Heart left ventricle (tissue), 13 donors: ENCODE measurements at regions not wholly inside any gene's neighbourhood (a gene's known extent, or its start where the extent isn't known, plus 50 kb on each side); places are given as distances from the start of the nearest gene placed in this dataset.

ENCODE experiments used
- CTCF ChIP-seq, 12 donors: fragments of 200-600 bp; sonication (generic) in 4 of 12; IDR thresholded peaks; one replicate each; pipeline versions ENCODE4 v1.5.0 to v1.8.0; 2018 to 2022; ENCODE audit warnings: antibody characterized with exemption in 12 of 12, mild to moderate bottlenecking in 5 of 12
- POLR2A ChIP-seq, 2 donors: fragments of 450-650 bp; IDR thresholded peaks; one replicate each; pipeline ENCODE4 v1.6.1; 2017; ENCODE audit warnings: antibody characterized with exemption in 2 of 2, mild to moderate bottlenecking in 2 of 2, moderate library complexity in 2 of 2
- donor health status: ischemic (EF 13 %, LVEDD 7.1; RV severe dilation, severe dysfunction).
- donor health status: DM: no; HTN: yes; CAD: no.
- donor health status: DM: no; HTN: no; CAD: no.
- donor health status: ischemic (EF 25% LVEDD 6.9; RV normal size, moderate dysfunction).
- donor health status: ischemic (EF 25% LVEDD 5.7; RV mildly dilated, moderate dysfunction).
- donor health status: ischemic (EF 35%, LVEDD 5.7; RV mildly dilated, moderate dysfunction).
- donor health status: nonischemic (EF 11% LVEDD 7.7; RV severe dilation, severe dysfunction).
- donor health status: DM: yes; HTN: yes; CAD: no.
- donor health status: PGD.
- donor health status: ischemic (EF 29% LVEDD 5.4; RV normal size, mild dysfunction).
- donor health status: nonischemic (EF 23%, LVEDD 6.1; RV moderate dilation, normal function).

GRCh38 chr6:145068577-145068976, 666.7 kb downstream of the EPM2A start:
- TF ChIP-seq CTCF (IDR thresholded peaks at IDR 0.05) (no peak), POLR2A (IDR thresholded peaks at IDR 0.05) (no peak)
